Neural cell (in vitro differentiated cells): ENCODE measurements at regions not wholly inside any gene's neighbourhood (a gene's known extent, or its start where the extent isn't known, plus 50 kb on each side); places are given as distances from the start of the nearest gene placed in this dataset.

Source experiments
- EP300 ChIP-seq: fragments of 450-650 bp; conservative IDR thresholded peaks from 2 replicates; pipeline ENCODE4 v1.6.1; 2014; ENCODE audit warnings: antibody characterized with exemption, mild to moderate bottlenecking, moderate library complexity; ENCODE audit not compliant: poor library complexity, severe bottlenecking
- EZH2 ChIP-seq: fragments of 200-600, 300-800 bp; shearing (Covaris generic), sonication (generic); IDR thresholded peaks from 2 replicates; pipeline ENCODE4 v1.6.1; 2014; ENCODE audit warnings: antibody characterized with exemption, low read length, borderline replicate concordance, mild to moderate bottlenecking; ENCODE audit not compliant: insufficient read depth, poor library complexity, severe bottlenecking
- POLR2AphosphoS5 ChIP-seq: IDR thresholded peaks from 2 replicates; pipeline ENCODE4 v1.6.1; 2012
- RAD21 ChIP-seq: fragments of 450-650 bp; conservative IDR thresholded peaks from 2 replicates; pipeline ENCODE4 v1.6.1; 2014; ENCODE audit warnings: antibody characterized with exemption, mild to moderate bottlenecking, moderate library complexity
- REST ChIP-seq: IDR thresholded peaks from 2 replicates; pipeline ENCODE4 v1.6.1; 2012; ENCODE audit warnings: borderline replicate concordance
- SMC3 ChIP-seq: fragments of 450-650 bp; conservative IDR thresholded peaks from 2 replicates; pipeline ENCODE4 v1.6.1; 2014; ENCODE audit warnings: antibody characterized with exemption, mild to moderate bottlenecking, moderate library complexity; ENCODE audit not compliant: poor library complexity
- TAF1 ChIP-seq: IDR thresholded peaks from 2 replicates; pipeline ENCODE4 v1.6.1; 2012; ENCODE audit warnings: low read depth
- TF ChIP-seq, protein P1 (sequence below): fragments of 450-650 bp; IDR thresholded peaks from 2 replicates; pipeline ENCODE4 v1.5.1; 2014; ENCODE audit warnings: antibody characterized with exemption, mild to moderate bottlenecking, moderate library complexity; ENCODE audit not compliant: poor library complexity, severe bottlenecking

DNA sequence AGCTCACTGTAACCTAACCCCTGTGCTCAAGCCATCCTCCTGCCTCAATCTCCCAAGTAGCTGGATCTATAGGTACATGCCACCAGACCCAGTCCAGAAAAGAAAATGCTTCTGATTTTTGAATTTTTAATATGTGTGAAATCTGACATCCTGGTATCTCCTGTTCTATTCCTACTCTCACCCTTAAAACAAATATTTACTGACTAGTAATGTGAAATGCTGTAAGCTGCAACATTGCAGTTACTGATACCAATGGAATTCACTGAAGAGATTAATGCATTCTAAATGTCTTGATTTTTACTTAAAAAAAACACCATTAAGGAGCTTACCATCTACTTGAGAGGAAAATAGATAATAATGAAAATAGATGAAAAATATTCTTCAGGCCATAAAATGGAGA lies 162.7 kb upstream of the TSLP start:
- TF ChIP-seq, protein P1, sequence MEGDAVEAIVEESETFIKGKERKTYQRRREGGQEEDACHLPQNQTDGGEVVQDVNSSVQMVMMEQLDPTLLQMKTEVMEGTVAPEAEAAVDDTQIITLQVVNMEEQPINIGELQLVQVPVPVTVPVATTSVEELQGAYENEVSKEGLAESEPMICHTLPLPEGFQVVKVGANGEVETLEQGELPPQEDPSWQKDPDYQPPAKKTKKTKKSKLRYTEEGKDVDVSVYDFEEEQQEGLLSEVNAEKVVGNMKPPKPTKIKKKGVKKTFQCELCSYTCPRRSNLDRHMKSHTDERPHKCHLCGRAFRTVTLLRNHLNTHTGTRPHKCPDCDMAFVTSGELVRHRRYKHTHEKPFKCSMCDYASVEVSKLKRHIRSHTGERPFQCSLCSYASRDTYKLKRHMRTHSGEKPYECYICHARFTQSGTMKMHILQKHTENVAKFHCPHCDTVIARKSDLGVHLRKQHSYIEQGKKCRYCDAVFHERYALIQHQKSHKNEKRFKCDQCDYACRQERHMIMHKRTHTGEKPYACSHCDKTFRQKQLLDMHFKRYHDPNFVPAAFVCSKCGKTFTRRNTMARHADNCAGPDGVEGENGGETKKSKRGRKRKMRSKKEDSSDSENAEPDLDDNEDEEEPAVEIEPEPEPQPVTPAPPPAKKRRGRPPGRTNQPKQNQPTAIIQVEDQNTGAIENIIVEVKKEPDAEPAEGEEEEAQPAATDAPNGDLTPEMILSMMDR = no peak
- TF ChIP-seq EZH2 (no peak), POLR2AphosphoS5 (no peak), SMC3 (no peak), REST (no peak), RAD21 (no peak), EP300 (no peak), TAF1 (no peak)
